ENCODE measurements at regions not wholly inside any gene's neighbourhood (a gene's known extent, or its start where the extent isn't known, plus 50 kb on each side); places are given as distances from the start of the nearest gene placed in this dataset. TPM values are rescaled to one million over a fixed set of nuclear protein-coding genes. Genes with fewer than 3 reads are reported as not detected.

GRCh38 chr2:181829230-181829629 lies 62.3 kb upstream of the ITPRID2 start:
- H3K4me3 ChIP-seq (ENCODE audit: low read depth, low read length) = no peak overlapping the region
- no peak for DNase-seq (ENCODE audit: low read depth)
- TF ChIP-seq, protein P1, sequence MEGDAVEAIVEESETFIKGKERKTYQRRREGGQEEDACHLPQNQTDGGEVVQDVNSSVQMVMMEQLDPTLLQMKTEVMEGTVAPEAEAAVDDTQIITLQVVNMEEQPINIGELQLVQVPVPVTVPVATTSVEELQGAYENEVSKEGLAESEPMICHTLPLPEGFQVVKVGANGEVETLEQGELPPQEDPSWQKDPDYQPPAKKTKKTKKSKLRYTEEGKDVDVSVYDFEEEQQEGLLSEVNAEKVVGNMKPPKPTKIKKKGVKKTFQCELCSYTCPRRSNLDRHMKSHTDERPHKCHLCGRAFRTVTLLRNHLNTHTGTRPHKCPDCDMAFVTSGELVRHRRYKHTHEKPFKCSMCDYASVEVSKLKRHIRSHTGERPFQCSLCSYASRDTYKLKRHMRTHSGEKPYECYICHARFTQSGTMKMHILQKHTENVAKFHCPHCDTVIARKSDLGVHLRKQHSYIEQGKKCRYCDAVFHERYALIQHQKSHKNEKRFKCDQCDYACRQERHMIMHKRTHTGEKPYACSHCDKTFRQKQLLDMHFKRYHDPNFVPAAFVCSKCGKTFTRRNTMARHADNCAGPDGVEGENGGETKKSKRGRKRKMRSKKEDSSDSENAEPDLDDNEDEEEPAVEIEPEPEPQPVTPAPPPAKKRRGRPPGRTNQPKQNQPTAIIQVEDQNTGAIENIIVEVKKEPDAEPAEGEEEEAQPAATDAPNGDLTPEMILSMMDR (IDR thresholded peaks at IDR 0.05; ENCODE audit: insufficient read depth, low read depth, low read length) = no peak

DNA sequence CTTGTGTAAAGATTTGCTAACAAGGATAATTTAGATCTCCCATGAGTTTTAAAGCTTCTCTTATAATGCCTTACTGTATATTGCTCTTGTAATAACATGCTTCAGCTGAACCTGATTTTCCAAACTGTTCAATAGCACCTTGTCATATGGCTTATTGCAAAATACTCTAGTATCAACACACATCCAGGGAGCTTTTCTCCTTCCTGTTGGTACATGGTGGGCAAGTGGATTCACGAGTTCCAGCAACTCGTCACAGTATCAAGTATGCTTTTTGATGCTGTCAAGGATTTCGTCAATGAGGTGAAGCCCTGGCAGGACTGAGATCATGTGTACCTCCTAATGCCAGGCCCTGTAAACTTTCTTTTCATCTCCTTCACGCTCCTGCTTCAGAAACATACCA lies 59.5 kb upstream of the ITPRID2 start:
- DNase-seq (ENCODE audit: low read depth) = no peak
- TF ChIP-seq, protein P1 (IDR thresholded peaks at IDR 0.05; ENCODE audit: insufficient read depth, low read depth, low read length) = no peak
- H3K4me3 ChIP-seq (ENCODE audit: low read depth, low read length) = no peak overlapping the region

DNA sequence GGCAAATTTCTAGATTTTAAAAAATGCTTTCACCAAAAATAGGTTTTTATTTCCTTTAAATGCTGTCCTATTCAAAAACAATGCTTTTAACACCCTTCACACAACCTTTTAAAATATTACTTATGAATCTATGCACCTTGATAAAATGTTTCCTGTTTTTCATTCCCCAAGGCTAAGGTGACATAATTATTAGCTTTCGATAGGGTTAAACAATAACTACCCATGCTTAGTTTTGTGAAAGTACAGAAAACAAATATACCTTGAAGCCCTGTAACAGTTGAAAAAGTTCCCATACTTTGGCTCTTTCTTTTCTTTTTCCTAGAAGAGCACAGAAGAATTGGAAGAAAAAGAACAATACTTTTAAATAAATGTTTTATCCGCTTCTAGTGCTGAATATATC lies 54.9 kb upstream of the ITPRID2 start:
- TF ChIP-seq, protein P1 (IDR thresholded peaks at IDR 0.05; ENCODE audit: insufficient read depth, low read depth, low read length) = no peak
- no peak for DNase-seq (ENCODE audit: low read depth)

DNA sequence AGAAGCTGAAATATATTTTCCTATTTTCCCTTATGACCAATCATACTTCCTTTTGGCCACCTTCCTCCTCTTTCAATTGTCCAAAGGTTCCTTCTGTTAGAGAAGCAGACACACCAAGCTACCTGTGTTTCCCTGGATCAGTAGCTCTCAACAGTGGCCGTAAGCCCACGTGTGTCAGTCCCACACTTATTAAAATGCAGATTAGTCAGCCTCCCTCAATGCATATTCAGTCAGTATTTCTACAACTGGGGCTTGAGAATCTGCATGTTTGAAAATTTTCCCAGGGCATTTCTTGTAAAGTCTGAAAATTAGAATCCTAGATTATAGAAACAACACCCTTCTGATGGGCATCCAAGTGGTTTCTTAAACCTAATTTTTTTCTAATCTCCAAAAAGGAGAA lies 54.0 kb upstream of the ITPRID2 start:
- no peak overlapping the region for H3K4me3 ChIP-seq (ENCODE audit: low read depth, low read length)
- no peak for DNase-seq (ENCODE audit: low read depth)
- TF ChIP-seq, protein P1 (IDR thresholded peaks at IDR 0.05; ENCODE audit: insufficient read depth, low read depth, low read length) = no peak

More for the DNA sequence above, 54.9 kb upstream of the ITPRID2 start:
- no peak overlapping the region for H3K4me3 ChIP-seq (ENCODE audit: low read depth, low read length)

- TF ChIP-seq, protein P1 (IDR thresholded peaks at IDR 0.05; ENCODE audit: insufficient read depth, low read depth, low read length) = no peak
- H3K4me3 ChIP-seq (ENCODE audit: low read depth, low read length) = no peak overlapping the region
- DNase-seq (ENCODE audit: low read depth) = no peak
Observed at GRCh38 chr2:181839811-181840210, 51.7 kb upstream of the ITPRID2 start.

DNA sequence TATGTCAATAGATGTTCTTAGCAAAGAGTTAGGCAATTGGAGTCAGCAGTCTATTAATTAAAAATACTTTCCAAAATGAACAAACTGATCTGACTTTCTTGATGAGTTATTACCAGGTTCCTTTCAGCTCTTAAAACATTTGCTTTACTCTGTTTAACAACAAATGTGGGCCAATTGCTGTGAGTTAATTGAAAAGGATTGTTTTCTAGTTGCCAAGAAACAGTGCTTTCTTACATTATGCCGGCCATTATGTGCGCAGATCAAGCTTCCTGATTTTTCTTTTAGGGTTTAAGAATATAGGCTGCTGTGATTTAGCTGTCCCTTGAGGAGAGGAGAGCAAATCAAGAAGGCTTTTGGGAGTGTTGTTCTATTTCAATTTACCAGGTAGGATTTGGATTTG lies 50.5 kb upstream of the ITPRID2 start:
- no peak overlapping the region for H3K4me3 ChIP-seq (ENCODE audit: low read depth, low read length)
- no peak for DNase-seq (ENCODE audit: low read depth)
- TF ChIP-seq, protein P1 (IDR thresholded peaks at IDR 0.05; ENCODE audit: insufficient read depth, low read depth, low read length) = no peak

Small RNA genes in the stretch of these regions (small RNA-seq; reads per million reads assigned to genes)
- not detected for gene RNU6ATAC19P

Measured in fibroblast of villous mesenchyme (primary cell).